Urothelium cell line (cell line): ENCODE measurements at regions not wholly inside any gene's neighbourhood (a gene's known extent, or its start where the extent isn't known, plus 50 kb on each side); places are given as distances from the start of the nearest gene placed in this dataset.

Source experiments
- DNase-seq: peaks from one replicate; pipeline ENCODE4 v3.0.0; 2011; ENCODE audit warnings: low spot score, mixed read lengths
- FAIRE-seq: peaks from 2 replicates; lab custom pipeline; 2011; peaks lifted over from hg19 to GRCh38; lab: Jason Lieb, UNC

DNA sequence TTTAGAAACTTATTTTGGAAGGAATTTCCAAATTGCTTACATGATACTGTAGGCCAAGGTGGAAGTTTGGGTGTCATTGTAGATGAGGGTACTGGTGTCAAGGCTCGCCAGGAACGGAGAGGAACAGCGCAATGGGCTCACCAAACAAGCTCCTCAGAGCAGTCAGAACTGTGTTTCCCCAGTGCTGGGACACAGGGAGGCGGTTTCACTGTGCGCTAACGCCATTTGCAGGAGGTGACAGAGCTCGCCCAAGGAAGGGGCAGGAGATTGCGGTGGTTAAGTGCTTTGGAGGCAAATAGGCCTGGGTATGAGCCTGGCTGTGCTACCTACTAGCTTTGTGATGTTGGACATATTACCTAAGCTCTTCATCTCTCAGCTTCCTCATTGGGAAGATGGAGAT, 57.3 kb downstream of the HHEX start:
- no peak for DNase-seq
- FAIRE-seq = no peak

DNA sequence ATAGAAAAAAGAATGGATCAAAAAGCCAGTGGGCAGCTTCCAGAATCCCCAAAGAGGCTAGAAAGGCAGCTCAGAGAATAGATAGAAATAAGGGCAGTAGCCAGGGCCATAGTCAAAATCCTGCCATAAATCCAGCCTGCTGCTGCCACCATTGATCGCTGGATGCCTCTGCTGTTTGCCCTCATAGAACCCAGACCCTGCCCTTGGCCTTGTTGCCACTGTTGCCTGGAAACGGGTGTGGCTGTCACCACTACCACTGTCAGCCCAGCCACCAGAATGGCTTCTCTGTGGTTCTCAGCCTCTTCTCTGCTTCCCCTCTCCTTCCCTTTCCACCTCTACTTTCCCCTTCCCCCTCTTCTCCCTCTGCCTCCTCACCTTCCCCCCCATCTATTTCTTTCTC, 57.8 kb downstream of the HHEX start:
- no peak for DNase-seq
- no peak for FAIRE-seq

GRCh38 chr10:92750791-92751533, 61.2 kb downstream of the HHEX start:
- FAIRE-seq (no peak), DNase-seq (no peak)

GRCh38 chr10:92751534-92751811, 61.7 kb downstream of the HHEX start:
- FAIRE-seq (no peak), DNase-seq (no peak)

GRCh38 chr10:92751827-92752226, 62.1 kb downstream of the HHEX start:
- no peak for DNase-seq
- no peak for FAIRE-seq

DNA sequence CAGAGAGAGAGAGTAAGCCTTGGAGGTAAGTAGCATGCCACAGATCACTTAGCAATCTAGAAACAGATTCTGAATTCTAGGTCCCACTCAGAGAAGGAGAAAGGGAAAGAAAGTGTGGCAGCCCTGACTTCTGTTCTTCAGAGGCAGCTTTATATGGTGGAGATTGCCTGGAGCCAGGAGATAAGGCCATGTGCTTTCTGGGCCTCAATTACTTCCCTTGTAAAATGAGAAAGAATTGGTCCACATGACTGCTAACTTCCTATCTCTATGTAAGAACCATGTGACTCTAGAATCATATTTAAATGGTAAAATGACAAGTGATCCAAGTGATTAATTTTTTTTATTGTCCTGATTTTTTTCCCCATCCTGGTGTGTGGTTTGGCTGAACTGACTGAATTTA, 64.1 kb downstream of the HHEX start:
- FAIRE-seq (no peak), DNase-seq (no peak)

- FAIRE-seq (no peak), DNase-seq (no peak)
Measured at GRCh38 chr10:92755725-92756124, 66.0 kb downstream of the HHEX start.

DNA sequence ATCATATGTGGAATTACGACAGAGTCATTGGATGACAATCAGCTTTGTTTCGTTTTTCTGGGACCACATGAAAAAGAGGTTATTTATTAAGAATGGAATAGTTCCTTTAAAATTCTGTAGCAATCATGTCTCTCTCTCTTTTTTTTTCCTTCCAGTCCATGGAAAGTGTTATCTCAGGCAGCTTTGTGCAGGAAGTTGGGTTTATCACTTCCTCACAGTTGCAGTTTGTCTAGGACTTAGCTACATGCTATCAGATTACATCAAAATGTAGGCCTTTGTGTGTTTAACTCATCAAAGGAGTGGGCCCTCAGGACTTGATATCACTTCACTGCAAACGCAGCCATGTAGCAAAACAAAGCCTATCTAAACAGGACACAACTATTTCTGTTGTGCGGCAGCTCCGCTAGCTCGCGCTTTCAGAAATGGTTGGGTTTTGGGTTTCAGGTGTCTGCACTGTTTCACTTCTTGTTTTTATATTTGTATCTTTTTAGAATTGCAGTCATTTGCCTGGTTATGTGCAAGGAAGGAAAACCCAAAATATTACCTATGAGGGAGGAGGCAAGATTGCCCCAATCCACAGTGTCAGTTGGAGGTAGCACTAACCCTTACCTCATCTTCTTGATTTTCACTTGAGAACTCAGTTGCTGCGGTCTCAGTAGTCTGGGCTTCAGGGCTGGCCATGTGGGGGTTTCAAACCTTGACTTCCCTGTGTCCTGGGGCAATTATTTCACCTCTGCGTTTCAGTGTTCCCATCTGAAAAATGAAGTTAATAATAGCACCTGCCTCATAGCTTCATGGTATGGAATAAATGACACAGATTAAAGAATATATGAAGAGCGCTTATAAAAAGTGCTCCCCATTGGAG, 66.7 kb downstream of the HHEX start:
- FAIRE-seq (no peak), DNase-seq (no peak)

DNA sequence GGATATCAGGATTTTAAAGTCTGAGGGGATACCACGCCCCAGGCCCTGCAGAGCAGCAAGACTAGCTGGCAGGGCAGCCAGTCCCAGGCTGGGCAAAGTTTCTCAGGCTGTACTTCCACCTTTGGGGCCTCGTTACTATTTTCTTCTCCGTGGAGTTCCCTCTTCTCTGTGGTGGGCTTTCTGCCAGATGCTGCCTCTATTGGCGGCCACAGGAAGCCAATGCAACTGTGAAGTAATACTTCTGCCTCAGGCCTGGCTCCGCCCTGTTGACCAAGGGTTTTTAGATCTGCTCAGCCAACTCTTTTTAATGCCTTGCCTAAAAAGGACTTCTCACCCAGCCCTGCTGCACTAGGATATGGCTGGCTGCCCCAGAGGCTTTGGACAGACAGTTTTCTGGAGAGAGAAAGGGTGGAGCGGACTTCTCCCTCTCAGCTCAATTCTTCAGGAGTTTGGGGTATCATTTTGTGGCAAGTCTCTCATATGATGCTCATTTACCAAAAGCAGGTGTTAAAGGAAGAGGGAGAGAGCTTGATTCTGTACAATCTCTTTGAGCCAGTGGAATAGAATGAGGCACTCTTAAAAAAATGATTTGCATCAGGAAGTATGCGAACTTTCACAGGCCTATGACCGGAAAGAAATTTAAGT, 67.4 kb downstream of the HHEX start:
- DNase-seq (peak; percentile 20), FAIRE-seq (no peak)

DNA sequence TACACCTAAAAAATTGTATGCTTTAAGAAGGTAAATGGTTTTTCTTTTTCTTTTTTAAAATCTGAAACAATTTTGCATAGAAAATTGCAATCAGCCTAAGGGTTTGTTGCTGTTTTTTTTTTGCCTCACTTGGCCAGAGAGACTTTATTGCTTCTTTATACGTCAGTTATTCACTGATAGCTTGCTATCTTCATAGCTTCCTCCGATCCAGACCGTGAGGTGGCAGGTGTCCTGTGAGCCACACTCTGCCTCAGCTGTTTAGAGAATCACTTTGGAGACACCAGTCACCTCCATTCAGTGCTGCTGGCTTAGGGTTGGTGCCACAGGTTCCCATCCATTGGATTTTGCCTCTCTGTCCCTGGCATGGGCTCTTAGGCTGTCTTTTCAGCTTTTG, 68.0 kb downstream of the HHEX start:
- FAIRE-seq = no peak
- no peak for DNase-seq

GRCh38 chr10:92758594-92758993, 68.8 kb downstream of the HHEX start:
- FAIRE-seq (no peak), DNase-seq (no peak)

- FAIRE-seq (no peak), DNase-seq (no peak)
Measured at GRCh38 chr10:92760609-92761008, 70.9 kb downstream of the HHEX start.

DNA sequence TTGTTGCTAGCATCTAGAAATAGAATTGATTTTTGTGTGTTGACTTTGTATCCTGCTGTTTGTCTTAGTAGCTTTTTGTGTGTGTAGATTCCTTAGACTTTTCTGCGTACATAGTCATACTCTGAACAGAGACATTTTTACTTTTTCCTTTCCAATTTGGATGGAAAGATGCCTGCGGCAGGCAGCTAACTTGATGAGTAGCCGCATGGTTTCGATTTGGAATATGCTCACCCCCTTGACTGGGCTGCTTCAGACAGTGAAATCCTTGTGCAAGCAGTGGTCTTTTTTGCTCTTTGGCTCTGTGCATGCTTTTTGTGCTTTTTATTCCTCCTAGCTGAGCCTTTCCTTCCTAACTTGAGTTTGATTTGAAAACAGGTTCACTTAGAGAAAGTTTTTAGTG, 71.8 kb downstream of the HHEX start:
- FAIRE-seq = no peak
- DNase-seq = no peak

- FAIRE-seq = no peak
- no peak for DNase-seq
Measured at GRCh38 chr10:92763634-92764155, 73.9 kb downstream of the HHEX start.

DNA sequence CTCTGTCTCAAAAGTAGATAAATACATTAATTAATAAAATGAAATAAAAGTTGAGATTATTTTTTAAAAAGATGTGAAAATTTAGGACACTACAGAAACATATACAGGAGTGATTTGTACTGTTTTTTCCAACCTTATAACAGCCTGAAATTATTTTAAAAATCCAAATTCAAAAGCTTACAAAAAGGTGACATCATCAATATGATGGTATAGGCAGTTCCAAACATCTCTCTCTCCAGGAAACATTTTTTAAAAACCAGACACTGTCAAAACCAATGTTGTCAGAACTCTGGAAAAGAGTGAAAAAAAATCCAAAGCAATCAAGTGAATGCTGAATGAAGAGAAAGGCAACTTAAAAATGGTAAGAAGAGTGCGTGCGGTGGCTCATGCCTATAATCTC, 76.7 kb downstream of the HHEX start:
- no peak for DNase-seq
- no peak for FAIRE-seq

DNA sequence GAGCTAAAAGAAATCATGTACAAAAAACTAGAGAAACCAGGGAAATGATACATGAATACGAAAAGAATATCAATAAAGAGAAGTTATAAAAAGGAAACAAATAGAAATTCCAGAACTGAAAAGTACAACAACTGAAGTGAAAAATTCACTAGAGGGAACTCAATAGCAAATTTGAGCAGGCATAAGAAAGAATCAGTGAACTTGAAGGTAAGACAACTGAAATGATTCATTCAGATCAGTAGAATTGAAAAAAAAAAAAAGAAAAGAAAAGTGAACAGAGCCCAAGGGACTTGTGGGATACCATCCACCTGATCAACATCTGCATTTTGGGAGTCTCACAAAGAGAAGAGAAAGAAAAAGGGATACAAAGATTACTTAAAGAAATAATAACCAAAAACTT, 78.3 kb downstream of the HHEX start:
- DNase-seq = no peak

DNA sequence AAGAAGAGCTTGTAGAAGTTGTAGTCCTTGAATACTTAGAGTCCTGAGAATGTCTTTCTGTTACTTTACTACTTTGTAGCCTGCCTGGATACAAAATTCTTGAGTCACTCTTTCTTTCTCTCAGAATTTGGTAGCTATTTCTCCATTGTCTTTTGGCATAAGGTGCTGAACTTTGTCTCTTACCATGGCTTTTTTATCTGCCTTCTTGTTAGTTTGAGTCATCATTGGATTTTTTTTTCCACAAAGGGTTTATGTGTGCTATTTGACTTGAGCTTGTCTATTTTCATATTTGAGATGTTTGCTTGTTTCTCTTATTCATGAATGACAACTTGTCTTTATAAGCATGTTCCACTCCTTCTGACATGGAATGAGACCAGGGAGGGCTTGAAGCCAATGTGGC, 74.5 kb upstream of the EXOC6 start:
- no peak for FAIRE-seq

More for the DNA sequence above, 78.3 kb downstream of the HHEX start:
- FAIRE-seq = no peak

DNA sequence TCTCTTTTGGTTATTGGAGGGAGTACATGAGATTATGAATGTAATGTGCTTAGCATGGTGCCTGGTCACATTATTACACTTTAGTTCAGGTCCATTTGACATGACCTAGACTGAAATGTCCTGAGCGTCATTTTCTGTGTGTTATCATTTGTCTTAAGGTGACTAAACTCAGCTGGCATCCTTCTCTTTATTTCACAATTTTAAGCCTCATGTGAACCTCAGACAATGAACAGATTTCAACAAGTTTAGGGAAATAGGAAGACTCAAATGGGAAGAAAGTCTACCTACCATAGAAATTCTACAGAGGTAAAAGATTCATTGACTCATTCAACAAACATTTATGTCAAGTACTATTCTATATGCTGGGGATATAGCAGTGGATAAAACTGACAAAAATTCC, 70.2 kb upstream of the EXOC6 start:
- FAIRE-seq (no peak), DNase-seq (no peak)

More for the DNA sequence above, 74.5 kb upstream of the EXOC6 start:
- DNase-seq = no peak

DNA sequence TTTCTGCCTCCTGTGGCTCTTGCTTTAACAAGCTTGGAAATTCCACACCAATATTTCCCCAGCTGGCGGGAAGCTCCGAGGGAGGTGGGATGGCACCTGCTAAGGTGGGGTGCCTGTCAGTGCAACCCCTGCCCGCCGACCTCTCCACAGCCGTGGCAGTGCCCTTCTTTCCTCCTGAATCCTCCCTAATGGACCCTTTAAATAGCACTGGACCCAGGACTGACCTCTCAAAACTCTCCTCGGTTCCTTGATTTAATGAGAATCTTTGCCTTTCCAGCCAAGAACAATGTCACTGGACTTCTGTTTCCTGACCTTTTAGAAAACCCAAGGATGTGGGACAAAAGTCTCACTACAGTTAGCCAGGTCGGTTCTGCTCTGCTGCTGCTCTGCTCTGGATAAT, 63.2 kb upstream of the EXOC6 start:
- FAIRE-seq = no peak

DNA sequence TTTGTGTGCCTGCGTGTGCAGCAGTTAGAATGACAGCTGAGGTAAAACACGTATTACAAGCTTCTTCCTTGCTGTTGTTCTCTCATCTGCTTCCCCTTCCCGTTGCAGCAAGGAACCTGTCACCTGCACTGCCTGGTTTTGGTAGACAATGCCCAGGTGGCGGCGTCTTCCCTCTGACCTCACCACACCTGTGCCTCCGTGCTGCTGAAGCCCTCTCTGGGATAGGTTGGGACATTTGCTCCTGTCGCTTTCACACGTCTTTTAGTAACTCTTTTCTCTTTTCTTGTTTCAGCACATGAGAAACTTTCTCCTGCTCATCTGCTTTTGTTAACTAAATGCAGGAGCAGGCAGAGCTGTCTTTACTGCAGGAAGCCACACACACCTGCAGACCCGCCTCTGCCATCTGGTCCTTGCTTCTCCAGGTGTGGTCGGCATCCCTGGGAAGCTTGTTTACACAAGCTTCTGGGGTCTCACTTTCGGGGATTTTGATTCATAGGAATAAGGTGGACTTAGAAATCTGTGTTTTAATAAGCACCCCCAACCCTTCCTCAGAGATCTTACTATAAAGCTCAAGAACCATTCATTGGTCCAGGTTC, 60.7 kb upstream of the EXOC6 start:
- FAIRE-seq = no peak

More for the DNA sequence above, 63.2 kb upstream of the EXOC6 start:
- DNase-seq = no peak

GRCh38 chr10:92789067-92789466, 59.3 kb upstream of the EXOC6 start:
- FAIRE-seq (no peak), DNase-seq (no peak)

More for the DNA sequence above, 60.7 kb upstream of the EXOC6 start:
- no peak for DNase-seq
